ENCODE measurements at regions not wholly inside any gene's neighbourhood (a gene's known extent, or its start where the extent isn't known, plus 50 kb on each side); places are given as distances from the start of the nearest gene placed in this dataset.

- Histone ChIP-seq H3K9me3 (no peaks in the 10 kb centered on the region), H3K4me3 (ENCODE audit: low read depth in 2 of 2, low read length in 1 of 2) (no peak overlapping the region), H2AFZ (ENCODE audit: low read depth) (no peak overlapping the region), H3K36me3 (replicated peaks in 1 of 2; ENCODE audit: control insufficient read depth in 1 of 2, insufficient read depth in 2 of 2, low read length in 1 of 2) (no peaks in the 10 kb centered on the region), H4K20me1 (ENCODE audit: insufficient read depth) (no peaks in the 10 kb centered on the region), H3K9ac (no peak overlapping the region), H3K4me2 (no peak overlapping the region), H3K9me2 (no peaks in the 10 kb centered on the region), H3K27me3 (ENCODE audit: insufficient read depth) (no peaks in the 10 kb centered on the region), H3K4me1 (ENCODE audit: control insufficient read depth in 1 of 2, insufficient read depth in 2 of 2, low read depth in 1 of 2, low read length in 1 of 2) (peaks cover 0 to 22% of the 10 kb centered on the region in 2 experiments; a peak in 1 of 4 replicates), H3K79me2 (ENCODE audit: insufficient read depth) (no peaks in the 10 kb centered on the region), H3K27ac (ENCODE audit: low read depth in 2 of 2, low read length in 1 of 2) (no peak overlapping the region), H3F3A (replicated peaks; ENCODE audit: insufficient read depth) (no peaks in the 10 kb centered on the region)
- TF ChIP-seq TEAD4 (IDR thresholded peaks at IDR 0.05; ENCODE audit: borderline replicate concordance, insufficient read depth) (no peak), RXRA (IDR thresholded peaks at IDR 0.05; ENCODE audit: borderline replicate concordance, low read depth) (no peak), ZBTB33 (IDR thresholded peaks at IDR 0.05; ENCODE audit: borderline replicate concordance, low read depth) (no peak), ELF1 (IDR thresholded peaks at IDR 0.05) (no peak), NFIC (IDR thresholded peaks at IDR 0.05; ENCODE audit: borderline replicate concordance) (no peak), RFX5 (IDR thresholded peaks at IDR 0.05; ENCODE audit: low read length) (no peak), SIN3A (IDR thresholded peaks at IDR 0.05; ENCODE audit: borderline replicate concordance, low read depth, low read length) (no peak), NRF1 (IDR thresholded peaks at IDR 0.05; ENCODE audit: low read depth, low read length) (no peak), EP300 (IDR thresholded peaks at IDR 0.05; ENCODE audit: borderline replicate concordance in 1 of 2, low read depth in 1 of 2, low read length in 1 of 2) (no peak), GABPA (IDR thresholded peaks at IDR 0.05; ENCODE audit: low read depth) (no peak), POLR2AphosphoS5 (IDR thresholded peaks at IDR 0.05; ENCODE audit: low read depth, low read length) (no peak), MEF2A (IDR thresholded peaks at IDR 0.05; ENCODE audit: borderline replicate concordance, low read depth) (no peak), FOSL2 (IDR thresholded peaks at IDR 0.05; ENCODE audit: borderline replicate concordance, low read depth) (no peak), RAD21 (IDR thresholded peaks at IDR 0.05; ENCODE audit: low read length) (no peak), USF2 (IDR thresholded peaks at IDR 0.05; ENCODE audit: borderline replicate concordance, low read depth, low read length) (no peak), IRF3 (IDR thresholded peaks at IDR 0.05; ENCODE audit: low read depth, low read length) (no peak), MXI1 (IDR thresholded peaks at IDR 0.05; ENCODE audit: low read depth, low read length) (no peak), GATA2 (CRISPR knock-in tag; IDR thresholded peaks at IDR 0.05) (no peak)
- no peak for DNase-seq
- 32% methylated on average over 2 of the region's 2 CpGs for WGBS (ENCODE audit: low lambda C conversion rate)
- CTCF ChIA-PET = interaction anchor here (1.1 kb wide), 1 partner anchor 444 kb away, joined by 3 read pairs; no protein-coding TSS in a partner anchor
- POLR2A ChIA-PET = no interaction called here
Measured at GRCh38 chr2:106041150-106041549, 153.0 kb downstream of the UXS1 start.
